ENCODE measurements at regions not wholly inside any gene's neighbourhood (a gene's known extent, or its start where the extent isn't known, plus 50 kb on each side); places are given as distances from the start of the nearest gene placed in this dataset.

DNA sequence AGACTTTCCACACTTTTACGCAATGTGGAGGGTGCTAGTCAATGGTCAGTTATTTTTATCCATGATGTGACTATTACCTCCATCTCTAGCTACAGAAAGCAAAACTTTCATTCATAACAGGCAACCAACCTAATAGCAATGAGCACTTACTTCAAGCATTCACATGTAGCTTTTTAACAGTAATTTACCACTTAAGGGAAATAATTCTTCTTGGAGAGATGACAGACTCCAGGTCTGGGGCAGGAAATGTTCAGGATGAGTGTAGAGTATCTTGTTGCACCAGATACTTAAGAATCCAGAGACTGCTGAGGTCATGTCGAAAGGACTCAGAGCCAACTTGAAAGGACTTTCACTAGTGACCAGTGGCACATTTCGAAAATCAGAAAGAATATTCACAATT, 347.6 kb downstream of the CHRM3 start:
- Histone ChIP-seq H3K4ac (replicated peaks; ENCODE audit: insufficient read length, low read depth, low read length) (no peak overlapping the region), H3K14ac (ENCODE audit: insufficient read length) (no peak overlapping the region), H4K91ac (replicated peaks; ENCODE audit: insufficient read length, low read length) (no peak overlapping the region), H4K5ac (ENCODE audit: insufficient read length, low read depth, low read length) (no peak overlapping the region), H3K18ac (ENCODE audit: extremely low read depth, low read length) (no peak overlapping the region), H4K8ac (ENCODE audit: extremely low read depth, insufficient read depth, low read length) (no peak overlapping the region), H2AFZ (ENCODE audit: low read length) (no peak overlapping the region), H2BK12ac (ENCODE audit: low read depth, low read length) (no peak overlapping the region), H3K27ac (ENCODE audit: low read depth, low read length) (no peak overlapping the region), H2BK15ac (ENCODE audit: low read length) (no peak overlapping the region), H3K4me2 (ENCODE audit: insufficient read depth in 1 of 2, low read depth in 2 of 2, low read length in 2 of 2) (no peak overlapping the region), H2BK5ac (ENCODE audit: low read depth, low read length) (no peak overlapping the region), H3K4me3 (ENCODE audit: extremely low read depth in 1 of 4, insufficient read depth in 2 of 4, low read depth in 3 of 4, low read length in 4 of 4) (no peak overlapping the region), H2BK120ac (replicated peaks; ENCODE audit: low read depth, low read length) (no peak overlapping the region), H2BK20ac (ENCODE audit: low read length) (no peak overlapping the region), H3K9ac (replicated peaks in 1 of 4; ENCODE audit: extremely low read depth in 1 of 4, low read depth in 3 of 4, low read length in 3 of 4) (no peak overlapping the region), H3K27me3 (replicated peaks in 1 of 4; ENCODE audit: control insufficient read depth in 3 of 4, extremely low read depth in 1 of 4, insufficient read depth in 3 of 4, low read length in 3 of 4) (no peaks in the 10 kb centered on the region), H4K20me1 (replicated peaks in 1 of 2; ENCODE audit: control insufficient read depth in 1 of 2, insufficient read depth in 2 of 2, low read length in 2 of 2) (no peaks in the 10 kb centered on the region), H3K79me2 (ENCODE audit: control insufficient read depth in 1 of 2, insufficient read depth in 2 of 2, low read length in 2 of 2) (no peaks in the 10 kb centered on the region), H3K79me1 (ENCODE audit: low read depth, low read length) (no peaks in the 10 kb centered on the region), H3K9me3 (ENCODE audit: insufficient read depth in 2 of 2, low read depth in 1 of 2, low read length in 1 of 2) (no peaks in the 10 kb centered on the region), H3K36me3 (ENCODE audit: control insufficient read depth in 2 of 4, insufficient read depth in 4 of 4, low read length in 3 of 4) (no peaks in the 10 kb centered on the region), H3K4me1 (replicated peaks in 1 of 4; ENCODE audit: control insufficient read depth in 3 of 4, insufficient read depth in 4 of 4, low read length in 3 of 4) (no peaks in the 10 kb centered on the region), H2AK5ac (ENCODE audit: low read depth, low read length) (no peak overlapping the region), H3K23me2 (ENCODE audit: low read depth, low read length) (no peaks in the 10 kb centered on the region), H3K23ac (ENCODE audit: insufficient read length) (no peak overlapping the region), H3K56ac (replicated peaks; ENCODE audit: insufficient read length, low read depth, low read length) (no peak overlapping the region)
- TF ChIP-seq GTF2F1 (IDR thresholded peaks at IDR 0.05; ENCODE audit: borderline replicate concordance, low read depth, low read length) (no peak), CEBPB (IDR thresholded peaks at IDR 0.05; ENCODE audit: low read depth, low read length) (no peak), EGR1 (IDR thresholded peaks at IDR 0.05; ENCODE audit: borderline replicate concordance, low read depth, low read length) (no peak), TAF7 (optimal IDR thresholded peaks at IDR 0.05; ENCODE audit: borderline replicate concordance, low read depth, low read length) (no peak), BACH1 (IDR thresholded peaks at IDR 0.05; ENCODE audit: low read length) (no peak), CREB1 (IDR thresholded peaks at IDR 0.05) (no peak), JUND (IDR thresholded peaks at IDR 0.05; ENCODE audit: low read length) (no peak), CBX8 (IDR thresholded peaks at IDR 0.05; ENCODE audit: borderline replicate concordance, low read depth, low read length) (no peak), SIRT6 (IDR thresholded peaks at IDR 0.05; ENCODE audit: low read length) (no peak)
- TF ChIP-seq, protein P1, sequence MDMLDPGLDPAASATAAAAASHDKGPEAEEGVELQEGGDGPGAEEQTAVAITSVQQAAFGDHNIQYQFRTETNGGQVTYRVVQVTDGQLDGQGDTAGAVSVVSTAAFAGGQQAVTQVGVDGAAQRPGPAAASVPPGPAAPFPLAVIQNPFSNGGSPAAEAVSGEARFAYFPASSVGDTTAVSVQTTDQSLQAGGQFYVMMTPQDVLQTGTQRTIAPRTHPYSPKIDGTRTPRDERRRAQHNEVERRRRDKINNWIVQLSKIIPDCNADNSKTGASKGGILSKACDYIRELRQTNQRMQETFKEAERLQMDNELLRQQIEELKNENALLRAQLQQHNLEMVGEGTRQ (IDR thresholded peaks at IDR 0.05; ENCODE audit: low read length): no peak
- TF ChIP-seq, protein P2, sequence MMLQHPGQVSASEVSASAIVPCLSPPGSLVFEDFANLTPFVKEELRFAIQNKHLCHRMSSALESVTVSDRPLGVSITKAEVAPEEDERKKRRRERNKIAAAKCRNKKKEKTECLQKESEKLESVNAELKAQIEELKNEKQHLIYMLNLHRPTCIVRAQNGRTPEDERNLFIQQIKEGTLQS (IDR thresholded peaks at IDR 0.05; ENCODE audit: insufficient read depth, low read depth, low read length): no peak
- TF ChIP-seq, protein P3, sequence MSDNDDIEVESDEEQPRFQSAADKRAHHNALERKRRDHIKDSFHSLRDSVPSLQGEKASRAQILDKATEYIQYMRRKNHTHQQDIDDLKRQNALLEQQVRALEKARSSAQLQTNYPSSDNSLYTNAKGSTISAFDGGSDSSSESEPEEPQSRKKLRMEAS (IDR thresholded peaks at IDR 0.05): no peak
- POLR2A ChIA-PET (ENCODE audit: partially characterized antibody): no interaction called here
- DNase-seq (ENCODE audit: low read depth in 1 of 2, low spot score in 2 of 2): no peak
- CTCF ChIA-PET (ENCODE audit: partially characterized antibody): interaction anchor here (1.2 kb wide), 1 partner anchor 219 kb away, joined by 4 read pairs; no protein-coding TSS in a partner anchor
- FAIRE-seq: no peak
- 86% methylated on average over 3 of the region's 3 CpGs; no CpG with 5 or more reads in 1 of the 2 experiments for WGBS, 2 experiments (ENCODE audit: extremely low coverage in 1 of 2, insufficient coverage in 1 of 2, insufficient read length in 1 of 2, insufficient replicate concordance in 2 of 2, low coverage in 1 of 2, low lambda C conversion rate in 2 of 2, missing lambda C conversion rate in 1 of 2)

All from H1 (cell line).